Neural crest cell (in vitro differentiated cells): ENCODE measurements at regions not wholly inside any gene's neighbourhood (a gene's known extent, or its start where the extent isn't known, plus 50 kb on each side); places are given as distances from the start of the nearest gene placed in this dataset.

ENCODE experiments used
- DNase-seq: peaks from one replicate; pipeline ENCODE4 v3.0.0; 2021; ENCODE audit warnings: low read depth, mixed read lengths, low spot score
- H3K27ac Mint-ChIP-seq: one replicate; pipeline ENCODE4 v1.8.0; 2021; ENCODE audit warnings: mild to moderate bottlenecking, mixed read lengths; ENCODE audit not compliant: unreplicated experiment
- H3K27me3 Mint-ChIP-seq: 2 replicates; pipeline ENCODE4 v1.8.0; 2021; ENCODE audit warnings: low read depth, mild to moderate bottlenecking, mixed read lengths
- H3K36me3 Mint-ChIP-seq: 2 replicates; pipeline ENCODE4 v1.8.0; 2021; ENCODE audit warnings: low read depth, mild to moderate bottlenecking, mixed read lengths
- H3K4me1 Mint-ChIP-seq: 2 replicates; pipeline ENCODE4 v1.8.0; 2021; ENCODE audit warnings: mixed read lengths
- H3K4me3 Mint-ChIP-seq: one replicate; pipeline ENCODE4 v1.8.0; 2021; ENCODE audit warnings: mild to moderate bottlenecking, mixed read lengths
- H3K9me3 Mint-ChIP-seq: 2 replicates; pipeline ENCODE4 v1.8.0; 2021; ENCODE audit warnings: mixed read lengths
- TF ChIP-seq, protein P1 (sequence below): fragments of 200-600 bp; sonication (generic); conservative IDR thresholded peaks from 2 replicates; pipeline ENCODE4 v1.5.0; 2021; ENCODE audit warnings: antibody characterized with exemption, mild to moderate bottlenecking

DNA sequence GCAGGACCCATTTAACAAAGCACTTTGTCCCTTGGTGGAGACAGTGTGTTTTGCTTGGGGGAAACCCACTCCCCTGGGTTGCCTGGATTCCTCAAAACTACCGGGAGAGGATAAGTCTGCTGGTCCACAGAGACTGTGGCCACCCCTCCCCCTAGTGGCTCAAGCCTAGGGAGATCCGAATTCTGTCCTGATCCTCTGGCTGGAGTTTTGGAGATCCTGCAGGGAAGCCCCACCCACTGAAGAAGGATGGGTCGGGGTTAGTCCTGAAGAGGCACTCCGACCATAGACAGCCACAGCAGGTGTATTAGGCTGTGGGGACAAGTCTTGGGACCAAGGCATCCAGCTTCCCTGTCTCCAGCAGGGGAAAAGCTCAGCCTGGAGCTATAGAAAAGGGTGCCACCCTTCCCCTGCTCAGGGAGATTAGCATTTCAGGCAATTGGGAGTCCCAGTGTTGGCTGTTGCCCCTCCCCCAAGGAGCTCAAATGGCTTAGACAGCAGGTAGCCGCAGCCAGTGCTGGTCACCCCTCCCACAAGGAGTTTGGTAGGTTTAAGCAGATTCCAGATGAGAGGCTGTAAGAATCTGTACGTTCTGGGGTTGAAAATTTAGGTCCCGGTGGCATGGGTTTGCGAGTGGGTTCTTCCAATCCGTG lies 750.0 kb downstream of the TBC1D32 start:
- TF ChIP-seq, protein P1, sequence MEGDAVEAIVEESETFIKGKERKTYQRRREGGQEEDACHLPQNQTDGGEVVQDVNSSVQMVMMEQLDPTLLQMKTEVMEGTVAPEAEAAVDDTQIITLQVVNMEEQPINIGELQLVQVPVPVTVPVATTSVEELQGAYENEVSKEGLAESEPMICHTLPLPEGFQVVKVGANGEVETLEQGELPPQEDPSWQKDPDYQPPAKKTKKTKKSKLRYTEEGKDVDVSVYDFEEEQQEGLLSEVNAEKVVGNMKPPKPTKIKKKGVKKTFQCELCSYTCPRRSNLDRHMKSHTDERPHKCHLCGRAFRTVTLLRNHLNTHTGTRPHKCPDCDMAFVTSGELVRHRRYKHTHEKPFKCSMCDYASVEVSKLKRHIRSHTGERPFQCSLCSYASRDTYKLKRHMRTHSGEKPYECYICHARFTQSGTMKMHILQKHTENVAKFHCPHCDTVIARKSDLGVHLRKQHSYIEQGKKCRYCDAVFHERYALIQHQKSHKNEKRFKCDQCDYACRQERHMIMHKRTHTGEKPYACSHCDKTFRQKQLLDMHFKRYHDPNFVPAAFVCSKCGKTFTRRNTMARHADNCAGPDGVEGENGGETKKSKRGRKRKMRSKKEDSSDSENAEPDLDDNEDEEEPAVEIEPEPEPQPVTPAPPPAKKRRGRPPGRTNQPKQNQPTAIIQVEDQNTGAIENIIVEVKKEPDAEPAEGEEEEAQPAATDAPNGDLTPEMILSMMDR: no peak
- Mint-ChIP-seq H3K4me1 (no peaks in the 10 kb centered on the region), H3K27me3 (no peaks in the 10 kb centered on the region), H3K36me3 (no peaks in the 10 kb centered on the region), H3K9me3 (peaks cover 6% of the 10 kb centered on the region), H3K4me3 (no peak overlapping the region), H3K27ac (no peak overlapping the region)
- no peak for DNase-seq

DNA sequence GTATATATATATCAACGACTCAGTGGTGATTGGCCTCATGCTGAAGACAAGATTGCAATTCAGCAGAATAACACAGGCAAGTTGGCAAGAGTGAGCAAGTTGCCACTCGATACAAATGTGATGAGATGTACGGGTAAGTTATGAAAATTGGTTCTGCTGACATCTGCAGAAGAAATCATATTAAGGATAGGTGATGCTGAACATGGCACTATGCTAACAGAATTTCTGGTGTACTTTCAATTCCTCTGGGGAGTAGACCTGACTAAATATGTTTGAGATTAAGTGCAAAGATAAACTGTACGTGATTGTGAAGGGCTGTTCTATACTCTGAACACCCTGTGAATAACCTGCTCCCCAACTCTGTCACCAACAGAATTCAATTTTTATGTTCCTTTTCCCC lies 758.2 kb downstream of the TBC1D32 start:
- H3K4me1 Mint-ChIP-seq: no peaks in the 10 kb centered on the region
- H3K27ac Mint-ChIP-seq: no peak overlapping the region
- no peaks in the 10 kb centered on the region for H3K27me3 Mint-ChIP-seq

DNA sequence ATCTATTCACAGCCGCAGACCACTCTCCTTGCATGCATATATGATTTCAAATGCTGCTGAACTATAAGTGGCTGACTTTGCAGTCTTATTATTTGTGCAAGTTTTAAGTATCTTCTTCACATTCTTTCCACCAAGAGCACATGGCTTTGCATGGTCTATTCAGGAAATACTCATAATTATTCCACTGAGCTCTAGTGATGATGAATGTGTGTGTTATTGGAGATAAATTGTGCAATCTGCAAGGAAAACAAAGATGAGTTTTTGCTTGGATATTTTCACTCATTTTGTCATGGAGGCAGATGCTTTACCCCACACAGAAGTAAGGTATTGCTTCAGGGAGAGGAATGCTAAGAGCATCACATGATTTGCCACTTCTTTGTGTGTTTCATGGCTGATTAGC lies 764.6 kb downstream of the TBC1D32 start:
- Mint-ChIP-seq H3K4me3 (no peak overlapping the region), H3K4me1 (no peaks in the 10 kb centered on the region), H3K27me3 (no peaks in the 10 kb centered on the region), H3K9me3 (no peaks in the 10 kb centered on the region), H3K27ac (no peak overlapping the region), H3K36me3 (no peaks in the 10 kb centered on the region)
- TF ChIP-seq, protein P1: no peak
- DNase-seq: no peak

More for the DNA sequence above, 758.2 kb downstream of the TBC1D32 start:
- Mint-ChIP-seq H3K9me3 (no peaks in the 10 kb centered on the region), H3K36me3 (no peaks in the 10 kb centered on the region), H3K4me3 (no peak overlapping the region)
- TF ChIP-seq, protein P1: no peak
- DNase-seq: no peak

DNA sequence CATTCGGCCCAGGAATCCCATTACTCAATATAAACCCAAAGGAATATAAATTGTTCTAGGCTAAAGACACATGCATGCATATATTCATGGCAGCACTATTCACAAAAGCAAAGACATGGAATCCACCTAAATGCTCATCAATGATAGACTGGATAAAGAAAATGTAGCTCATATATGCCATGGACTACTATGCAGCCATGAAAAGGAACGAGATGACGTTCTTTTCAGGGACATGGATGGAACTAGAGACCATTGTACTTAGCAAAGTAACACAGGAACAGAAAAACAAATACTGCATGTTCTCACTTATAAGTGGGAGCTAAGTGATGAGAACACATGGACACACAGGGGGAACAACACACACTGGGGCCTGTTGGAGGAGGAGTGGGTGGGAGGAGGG lies 769.5 kb downstream of the TBC1D32 start:
- H3K27ac Mint-ChIP-seq: no peak overlapping the region

DNA sequence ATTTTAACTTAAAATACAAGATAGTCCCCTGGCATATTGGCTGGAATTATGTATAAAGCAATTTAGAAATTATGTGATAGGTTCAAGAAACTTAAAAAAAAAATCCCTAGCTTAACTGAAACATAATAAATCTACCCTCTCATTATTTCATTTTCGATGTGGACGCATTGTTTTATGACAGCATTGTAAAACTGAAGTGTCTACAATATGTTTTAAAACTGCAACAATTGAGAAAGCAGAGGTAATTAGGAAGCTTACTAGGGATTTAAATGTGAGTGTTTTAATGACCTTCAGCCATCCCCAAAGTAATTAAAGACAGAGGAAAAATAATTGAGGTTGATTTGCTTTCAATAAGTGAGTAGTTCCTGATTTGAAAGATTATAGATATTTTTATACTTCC lies 776.0 kb downstream of the TBC1D32 start:
- Mint-ChIP-seq H3K4me3 (no peak overlapping the region), H3K27me3 (no peaks in the 10 kb centered on the region), H3K9me3 (no peaks in the 10 kb centered on the region), H3K36me3 (no peaks in the 10 kb centered on the region), H3K4me1 (no peaks in the 10 kb centered on the region), H3K27ac (no peak overlapping the region)
- TF ChIP-seq, protein P1: no peak
- DNase-seq: no peak

More for the DNA sequence above, 769.5 kb downstream of the TBC1D32 start:
- Mint-ChIP-seq H3K9me3 (no peaks in the 10 kb centered on the region), H3K4me1 (no peaks in the 10 kb centered on the region), H3K27me3 (no peaks in the 10 kb centered on the region), H3K4me3 (no peak overlapping the region), H3K36me3 (no peaks in the 10 kb centered on the region)
- DNase-seq: no peak
- TF ChIP-seq, protein P1: no peak
